HFF-Myc (cell line): ENCODE measurements at regions not wholly inside any gene's neighbourhood (a gene's known extent, or its start where the extent isn't known, plus 50 kb on each side); places are given as distances from the start of the nearest gene placed in this dataset.

Experiments used
- DNase-seq: peaks from one replicate; pipeline ENCODE4 v3.0.0-alpha.2; 2011; ENCODE audit warnings: low read depth; ENCODE audit errors: extremely low read depth
- H3K4me3 ChIP-seq: replicated peaks from 2 replicates; pipeline ENCODE4 v1.5.1; 2011; ENCODE audit warnings: low read depth, mild to moderate bottlenecking, control low read depth, low read length
- TF ChIP-seq, protein P1 (sequence below): IDR thresholded peaks from 2 replicates; pipeline ENCODE4 v1.5.1; 2012; ENCODE audit warnings: mild to moderate bottlenecking, low read depth, low read length, control low read depth; ENCODE audit errors: missing control alignments

DNA sequence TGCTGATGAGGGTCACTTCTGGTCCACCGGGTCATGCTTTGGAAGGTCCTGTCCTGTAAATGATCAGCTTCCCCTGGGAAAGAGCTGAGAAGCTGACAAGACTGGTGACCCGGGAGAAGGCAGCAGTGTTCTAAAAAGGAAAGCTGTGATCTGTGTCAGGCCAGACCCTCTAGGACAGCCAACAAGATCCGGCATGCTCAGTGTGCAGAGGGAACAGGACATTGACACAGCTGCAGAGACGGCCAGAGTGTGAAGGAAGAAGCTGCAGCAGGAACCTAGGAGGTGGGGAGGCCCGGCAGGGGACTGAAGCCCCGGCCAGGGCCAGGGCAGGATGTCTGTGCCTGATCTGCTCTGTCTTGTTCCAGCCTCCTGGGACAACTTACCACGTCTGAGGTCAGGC lies 372.7 kb upstream of the ID2 start:
- no peak overlapping the region for H3K4me3 ChIP-seq
- TF ChIP-seq, protein P1, sequence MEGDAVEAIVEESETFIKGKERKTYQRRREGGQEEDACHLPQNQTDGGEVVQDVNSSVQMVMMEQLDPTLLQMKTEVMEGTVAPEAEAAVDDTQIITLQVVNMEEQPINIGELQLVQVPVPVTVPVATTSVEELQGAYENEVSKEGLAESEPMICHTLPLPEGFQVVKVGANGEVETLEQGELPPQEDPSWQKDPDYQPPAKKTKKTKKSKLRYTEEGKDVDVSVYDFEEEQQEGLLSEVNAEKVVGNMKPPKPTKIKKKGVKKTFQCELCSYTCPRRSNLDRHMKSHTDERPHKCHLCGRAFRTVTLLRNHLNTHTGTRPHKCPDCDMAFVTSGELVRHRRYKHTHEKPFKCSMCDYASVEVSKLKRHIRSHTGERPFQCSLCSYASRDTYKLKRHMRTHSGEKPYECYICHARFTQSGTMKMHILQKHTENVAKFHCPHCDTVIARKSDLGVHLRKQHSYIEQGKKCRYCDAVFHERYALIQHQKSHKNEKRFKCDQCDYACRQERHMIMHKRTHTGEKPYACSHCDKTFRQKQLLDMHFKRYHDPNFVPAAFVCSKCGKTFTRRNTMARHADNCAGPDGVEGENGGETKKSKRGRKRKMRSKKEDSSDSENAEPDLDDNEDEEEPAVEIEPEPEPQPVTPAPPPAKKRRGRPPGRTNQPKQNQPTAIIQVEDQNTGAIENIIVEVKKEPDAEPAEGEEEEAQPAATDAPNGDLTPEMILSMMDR: no peak
- DNase-seq: no peak

GRCh38 chr2:8310557-8311455 lies 371.1 kb upstream of the ID2 start:
- TF ChIP-seq, protein P1: no peak
- H3K4me3 ChIP-seq: no peak overlapping the region
- DNase-seq: no peak

GRCh38 chr2:8312221-8312620 lies 369.6 kb upstream of the ID2 start:
- no peak for DNase-seq
- H3K4me3 ChIP-seq: no peak overlapping the region
- TF ChIP-seq, protein P1: no peak

DNA sequence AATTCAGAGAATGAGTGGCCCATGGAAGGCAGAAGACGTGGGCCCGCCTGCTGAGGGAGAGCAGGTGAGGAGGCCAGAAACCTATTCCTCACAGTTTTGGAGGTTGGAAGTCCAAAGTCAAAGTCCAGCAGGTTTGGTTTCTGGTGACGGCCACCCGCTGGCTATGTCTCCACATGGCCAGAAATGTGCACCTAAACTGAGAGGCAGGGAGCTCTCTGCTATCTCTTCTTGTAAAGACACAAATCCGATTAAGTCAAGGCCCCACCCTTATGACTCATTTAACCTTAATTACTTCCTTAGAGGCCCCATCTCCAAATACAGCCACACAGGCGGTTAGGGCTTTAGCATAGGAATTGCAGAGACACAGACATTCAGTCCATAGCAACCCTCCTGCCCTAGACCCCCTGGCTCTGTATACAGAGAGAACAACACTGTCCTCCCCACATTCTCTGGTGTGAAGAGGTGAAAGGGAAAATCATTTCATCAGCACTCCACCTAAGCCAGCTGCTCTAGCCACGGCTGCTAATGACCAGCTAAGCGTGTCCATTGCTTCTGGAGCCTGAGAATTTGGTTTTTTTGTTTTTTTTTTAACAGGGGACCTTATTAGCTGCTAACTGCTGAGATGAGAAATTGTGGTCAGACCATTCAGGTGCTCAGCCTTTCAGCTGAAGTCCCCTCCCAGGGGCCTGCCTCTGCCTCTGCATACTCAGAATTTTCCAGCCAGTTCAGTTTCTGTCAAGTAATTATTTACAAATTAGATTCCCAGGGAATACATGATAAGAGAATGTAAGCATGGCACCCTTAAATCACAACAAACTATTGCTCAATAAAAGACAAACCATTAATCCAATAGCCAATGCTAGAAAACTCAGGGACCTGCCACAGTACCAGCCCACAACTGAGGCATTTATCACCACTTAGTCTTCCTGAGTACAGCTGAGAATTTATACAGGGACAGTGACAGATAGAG lies 368.7 kb upstream of the ID2 start:
- DNase-seq: no peak
- TF ChIP-seq, protein P1: no peak
- H3K4me3 ChIP-seq: no peak overlapping the region

DNA sequence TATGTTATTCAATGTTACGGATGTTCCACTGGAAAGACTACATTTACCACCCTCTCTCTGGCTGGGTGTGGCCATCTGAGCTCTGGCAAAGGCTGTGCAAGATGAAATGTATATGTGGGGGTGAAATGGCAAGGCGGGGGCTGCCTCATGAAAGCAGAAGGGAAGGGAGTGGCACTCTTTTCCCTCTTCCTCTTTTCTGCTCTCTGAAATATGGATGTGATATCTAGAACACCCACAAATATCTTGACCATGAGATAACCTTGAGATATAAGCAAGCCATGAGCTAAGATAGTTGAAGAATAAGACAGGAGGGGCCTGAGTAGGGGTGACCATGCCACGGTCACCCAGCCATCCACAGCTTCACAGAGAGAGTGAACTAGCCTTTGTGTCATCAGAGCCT lies 367.8 kb upstream of the ID2 start:
- no peak for DNase-seq
- no peak overlapping the region for H3K4me3 ChIP-seq
- TF ChIP-seq, protein P1: no peak

- TF ChIP-seq, protein P1: no peak
- no peak for DNase-seq
- no peak overlapping the region for H3K4me3 ChIP-seq
These were observed 366.2 kb upstream of the ID2 start for GRCh38 chr2:8315531-8316165.
